A549 (cell line): ENCODE measurements at regions not wholly inside any gene's neighbourhood (a gene's known extent, or its start where the extent isn't known, plus 50 kb on each side); places are given as distances from the start of the nearest gene placed in this dataset.

ENCODE experiments used
- CTCF ChIP-seq: fragments of >200 bp; sonication (Bioruptor Twin); formaldehyde crosslinking; IDR thresholded peaks from 3 replicates; pipeline ENCODE4 v1.5.1; 2016
- EHMT2 ChIP-seq: fragments of 200-600 bp; sonication (generic); IDR thresholded peaks from 2 replicates; pipeline ENCODE4 v1.6.1; 2016; ENCODE audit warnings: antibody characterized with exemption, low read depth, mild to moderate bottlenecking, moderate library complexity
- POLR2A ChIP-seq: IDR thresholded peaks from 2 replicates; pipeline ENCODE4 v1.6.1; 2012; ENCODE audit warnings: mild to moderate bottlenecking, low read length
- RNF2 ChIP-seq: fragments of 200-600 bp; sonication (generic); IDR thresholded peaks from 2 replicates; pipeline ENCODE4 v1.6.1; 2016; ENCODE audit warnings: low read depth, mild to moderate bottlenecking, antibody characterized with exemption, moderate library complexity, borderline replicate concordance
- SMC3 ChIP-seq: fragments of >200 bp; sonication (Bioruptor Twin); formaldehyde crosslinking; IDR thresholded peaks from 3 replicates; pipeline ENCODE4 v1.6.1; 2018; ENCODE audit warnings: inconsistent platforms

DNA sequence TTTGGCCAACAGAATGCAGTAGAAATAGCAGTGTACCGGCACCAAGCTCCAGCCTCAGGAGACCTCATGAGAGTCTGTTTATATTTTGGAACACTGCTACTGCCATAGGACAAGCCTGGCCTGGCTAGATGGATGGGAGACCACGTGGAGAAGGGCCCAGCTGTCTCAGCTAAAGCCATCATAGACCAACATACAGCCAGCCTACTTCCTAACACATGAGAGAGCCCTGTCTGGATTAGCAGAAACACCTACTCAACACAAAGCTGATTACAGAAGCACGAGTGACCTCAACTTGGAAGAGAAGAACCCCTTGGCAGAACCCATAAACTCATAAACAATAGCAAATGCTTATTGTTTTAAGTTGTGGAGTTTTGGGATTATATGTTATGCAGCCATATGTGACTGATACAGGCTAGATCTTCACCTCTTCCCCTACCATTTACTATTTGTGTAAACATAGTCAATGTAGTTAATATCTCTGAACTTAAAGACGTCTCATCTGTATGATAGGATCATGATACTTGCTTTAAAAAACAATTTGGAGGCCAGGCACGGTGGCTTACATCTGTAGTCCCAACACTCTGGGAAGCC is 199.4 kb upstream of the ZNF217 start:
- TF ChIP-seq RNF2 (no peak), POLR2A (no peak), EHMT2 (no peak), SMC3 (no peak), CTCF (no peak)
